H1 (cell line): ENCODE measurements at regions not wholly inside any gene's neighbourhood (a gene's known extent, or its start where the extent isn't known, plus 50 kb on each side); places are given as distances from the start of the nearest gene placed in this dataset.

Source experiments
- CEBPB ChIP-seq: IDR thresholded peaks from 2 replicates; pipeline ENCODE4 v1.6.1; 2012; ENCODE audit warnings: low read depth, low read length
- CHD2 ChIP-seq: IDR thresholded peaks from 2 replicates; pipeline ENCODE4 v1.6.1; 2012; ENCODE audit warnings: low read length, improper control_type of control experiment
- EGR1 ChIP-seq: IDR thresholded peaks from 2 replicates; pipeline ENCODE4 v1.6.1; 2011; ENCODE audit warnings: low read depth, low read length, borderline replicate concordance
- JUN ChIP-seq: IDR thresholded peaks from 2 replicates; pipeline ENCODE4 v1.6.1; 2011; ENCODE audit warnings: low read depth, mild to moderate bottlenecking, improper control_type of control experiment, low read length
- RAD21 ChIP-seq, 2 experiments: IDR thresholded peaks in 1 of 2; conservative IDR thresholded peaks in 1 of 2; 2 replicates each; pipeline ENCODE4 v1.6.1; 2011; ENCODE audit warnings: low read depth in 2 of 2, low read length in 2 of 2, improper control_type of control experiment in 1 of 2, inconsistent platforms in 1 of 2, mild to moderate bottlenecking in 1 of 2, moderate library complexity in 1 of 2
- RNF2 ChIP-seq: fragments of 200-900, 300-1000 bp; sonication (generic); IDR thresholded peaks from 2 replicates; pipeline ENCODE4 v1.7.1; 2016; ENCODE audit warnings: borderline replicate concordance, low read depth, mild to moderate bottlenecking, antibody characterized with exemption, low read length; ENCODE audit not compliant: poor library complexity, severe bottlenecking; ENCODE audit errors: missing control alignments
- SAP30 ChIP-seq: fragments of 300-600 bp; sonication (generic); IDR thresholded peaks from 2 replicates; pipeline ENCODE4 v1.7.1; 2012; ENCODE audit warnings: low read length, moderate library complexity, mild to moderate bottlenecking, inconsistent platforms; ENCODE audit not compliant: insufficient read depth, insufficient replicate concordance
- SUZ12 ChIP-seq: fragments of 200-600 bp; sonication (generic); IDR thresholded peaks from 2 replicates; pipeline ENCODE4 v1.6.1; 2012; ENCODE audit warnings: mild to moderate bottlenecking, inconsistent platforms, low read length, moderate library complexity, mixed read lengths
- TF ChIP-seq, protein P1 (sequence below): fragments of 300-600 bp; sonication (generic); IDR thresholded peaks from 2 replicates; pipeline ENCODE4 v1.7.1; 2012; ENCODE audit warnings: low read length, moderate library complexity, mild to moderate bottlenecking, inconsistent platforms; ENCODE audit not compliant: insufficient replicate concordance

DNA sequence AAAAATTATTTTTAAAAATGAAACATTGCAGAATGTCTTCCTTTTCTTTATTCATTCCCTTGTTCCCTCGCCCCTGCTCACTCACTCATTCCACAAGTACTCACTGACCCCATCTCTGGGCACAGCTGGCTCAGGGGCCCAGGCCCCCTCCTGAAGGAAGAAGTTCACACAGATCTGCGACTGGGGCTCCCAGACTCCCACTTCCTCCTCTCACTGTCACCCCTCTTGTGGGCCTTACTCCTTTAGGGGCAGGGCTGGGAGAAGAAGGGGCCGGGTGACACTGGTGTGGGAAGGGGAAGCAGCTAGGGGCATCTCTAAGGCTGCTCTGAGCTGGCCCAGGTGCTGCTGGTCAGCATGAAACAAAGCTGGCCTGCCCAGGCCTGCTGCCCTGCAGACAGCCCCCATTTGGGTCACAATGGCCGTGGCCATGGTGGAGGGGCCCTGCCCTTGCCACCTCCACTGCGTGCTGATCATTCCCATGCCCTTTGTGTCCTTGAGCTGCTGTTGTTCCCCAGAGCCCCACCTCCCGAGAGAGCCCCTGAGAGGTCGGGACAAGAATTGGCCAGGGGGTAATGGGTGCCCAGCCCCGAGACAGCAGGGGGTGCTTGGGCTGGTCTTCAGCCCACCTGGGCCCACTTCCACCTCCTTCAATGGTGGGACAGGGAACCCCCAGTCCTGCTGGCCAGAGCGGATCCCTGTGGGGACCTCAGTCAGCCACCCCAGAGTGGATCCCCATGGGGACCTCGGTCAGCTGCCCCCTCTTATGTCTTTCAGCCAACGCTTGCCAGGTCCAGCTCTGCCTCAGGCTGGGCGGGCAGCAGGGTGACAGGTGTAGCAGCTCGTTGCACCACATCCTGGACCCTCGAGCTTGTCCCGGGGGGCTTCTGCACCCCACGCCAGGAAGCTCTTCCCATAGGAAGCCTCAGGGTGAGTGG, 212.4 kb upstream of the C14orf180 start (continued):
- TF ChIP-seq, protein P1, sequence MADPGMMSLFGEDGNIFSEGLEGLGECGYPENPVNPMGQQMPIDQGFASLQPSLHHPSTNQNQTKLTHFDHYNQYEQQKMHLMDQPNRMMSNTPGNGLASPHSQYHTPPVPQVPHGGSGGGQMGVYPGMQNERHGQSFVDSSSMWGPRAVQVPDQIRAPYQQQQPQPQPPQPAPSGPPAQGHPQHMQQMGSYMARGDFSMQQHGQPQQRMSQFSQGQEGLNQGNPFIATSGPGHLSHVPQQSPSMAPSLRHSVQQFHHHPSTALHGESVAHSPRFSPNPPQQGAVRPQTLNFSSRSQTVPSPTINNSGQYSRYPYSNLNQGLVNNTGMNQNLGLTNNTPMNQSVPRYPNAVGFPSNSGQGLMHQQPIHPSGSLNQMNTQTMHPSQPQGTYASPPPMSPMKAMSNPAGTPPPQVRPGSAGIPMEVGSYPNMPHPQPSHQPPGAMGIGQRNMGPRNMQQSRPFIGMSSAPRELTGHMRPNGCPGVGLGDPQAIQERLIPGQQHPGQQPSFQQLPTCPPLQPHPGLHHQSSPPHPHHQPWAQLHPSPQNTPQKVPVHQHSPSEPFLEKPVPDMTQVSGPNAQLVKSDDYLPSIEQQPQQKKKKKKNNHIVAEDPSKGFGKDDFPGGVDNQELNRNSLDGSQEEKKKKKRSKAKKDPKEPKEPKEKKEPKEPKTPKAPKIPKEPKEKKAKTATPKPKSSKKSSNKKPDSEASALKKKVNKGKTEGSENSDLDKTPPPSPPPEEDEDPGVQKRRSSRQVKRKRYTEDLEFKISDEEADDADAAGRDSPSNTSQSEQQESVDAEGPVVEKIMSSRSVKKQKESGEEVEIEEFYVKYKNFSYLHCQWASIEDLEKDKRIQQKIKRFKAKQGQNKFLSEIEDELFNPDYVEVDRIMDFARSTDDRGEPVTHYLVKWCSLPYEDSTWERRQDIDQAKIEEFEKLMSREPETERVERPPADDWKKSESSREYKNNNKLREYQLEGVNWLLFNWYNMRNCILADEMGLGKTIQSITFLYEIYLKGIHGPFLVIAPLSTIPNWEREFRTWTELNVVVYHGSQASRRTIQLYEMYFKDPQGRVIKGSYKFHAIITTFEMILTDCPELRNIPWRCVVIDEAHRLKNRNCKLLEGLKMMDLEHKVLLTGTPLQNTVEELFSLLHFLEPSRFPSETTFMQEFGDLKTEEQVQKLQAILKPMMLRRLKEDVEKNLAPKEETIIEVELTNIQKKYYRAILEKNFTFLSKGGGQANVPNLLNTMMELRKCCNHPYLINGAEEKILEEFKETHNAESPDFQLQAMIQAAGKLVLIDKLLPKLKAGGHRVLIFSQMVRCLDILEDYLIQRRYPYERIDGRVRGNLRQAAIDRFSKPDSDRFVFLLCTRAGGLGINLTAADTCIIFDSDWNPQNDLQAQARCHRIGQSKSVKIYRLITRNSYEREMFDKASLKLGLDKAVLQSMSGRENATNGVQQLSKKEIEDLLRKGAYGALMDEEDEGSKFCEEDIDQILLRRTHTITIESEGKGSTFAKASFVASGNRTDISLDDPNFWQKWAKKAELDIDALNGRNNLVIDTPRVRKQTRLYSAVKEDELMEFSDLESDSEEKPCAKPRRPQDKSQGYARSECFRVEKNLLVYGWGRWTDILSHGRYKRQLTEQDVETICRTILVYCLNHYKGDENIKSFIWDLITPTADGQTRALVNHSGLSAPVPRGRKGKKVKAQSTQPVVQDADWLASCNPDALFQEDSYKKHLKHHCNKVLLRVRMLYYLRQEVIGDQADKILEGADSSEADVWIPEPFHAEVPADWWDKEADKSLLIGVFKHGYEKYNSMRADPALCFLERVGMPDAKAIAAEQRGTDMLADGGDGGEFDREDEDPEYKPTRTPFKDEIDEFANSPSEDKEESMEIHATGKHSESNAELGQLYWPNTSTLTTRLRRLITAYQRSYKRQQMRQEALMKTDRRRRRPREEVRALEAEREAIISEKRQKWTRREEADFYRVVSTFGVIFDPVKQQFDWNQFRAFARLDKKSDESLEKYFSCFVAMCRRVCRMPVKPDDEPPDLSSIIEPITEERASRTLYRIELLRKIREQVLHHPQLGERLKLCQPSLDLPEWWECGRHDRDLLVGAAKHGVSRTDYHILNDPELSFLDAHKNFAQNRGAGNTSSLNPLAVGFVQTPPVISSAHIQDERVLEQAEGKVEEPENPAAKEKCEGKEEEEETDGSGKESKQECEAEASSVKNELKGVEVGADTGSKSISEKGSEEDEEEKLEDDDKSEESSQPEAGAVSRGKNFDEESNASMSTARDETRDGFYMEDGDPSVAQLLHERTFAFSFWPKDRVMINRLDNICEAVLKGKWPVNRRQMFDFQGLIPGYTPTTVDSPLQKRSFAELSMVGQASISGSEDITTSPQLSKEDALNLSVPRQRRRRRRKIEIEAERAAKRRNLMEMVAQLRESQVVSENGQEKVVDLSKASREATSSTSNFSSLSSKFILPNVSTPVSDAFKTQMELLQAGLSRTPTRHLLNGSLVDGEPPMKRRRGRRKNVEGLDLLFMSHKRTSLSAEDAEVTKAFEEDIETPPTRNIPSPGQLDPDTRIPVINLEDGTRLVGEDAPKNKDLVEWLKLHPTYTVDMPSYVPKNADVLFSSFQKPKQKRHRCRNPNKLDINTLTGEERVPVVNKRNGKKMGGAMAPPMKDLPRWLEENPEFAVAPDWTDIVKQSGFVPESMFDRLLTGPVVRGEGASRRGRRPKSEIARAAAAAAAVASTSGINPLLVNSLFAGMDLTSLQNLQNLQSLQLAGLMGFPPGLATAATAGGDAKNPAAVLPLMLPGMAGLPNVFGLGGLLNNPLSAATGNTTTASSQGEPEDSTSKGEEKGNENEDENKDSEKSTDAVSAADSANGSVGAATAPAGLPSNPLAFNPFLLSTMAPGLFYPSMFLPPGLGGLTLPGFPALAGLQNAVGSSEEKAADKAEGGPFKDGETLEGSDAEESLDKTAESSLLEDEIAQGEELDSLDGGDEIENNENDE: no peak
- TF ChIP-seq JUN (no peak), CEBPB (no peak), SUZ12 (no peak), RNF2 (no peak), SAP30 (no peak), EGR1 (no peak), RAD21 (IDR thresholded peaks at IDR 0.05 in 1 of 2, conservative IDR thresholded peaks at IDR 0.05 in 1 of 2; ENCODE audit: low read depth in 2 of 2, low read length in 2 of 2) (no peak), CHD2 (no peak)
